Prostate gland (tissue), 2 donors: ENCODE measurements at regions not wholly inside any gene's neighbourhood (a gene's known extent, or its start where the extent isn't known, plus 50 kb on each side); places are given as distances from the start of the nearest gene placed in this dataset.

Experiments used
- DNase-seq: peaks from one replicate; pipeline ENCODE4 v3.0.0-alpha.2; 2019; ENCODE audit warnings: low spot score
- H3K27ac ChIP-seq, 2 donors: fragments of 200-600 bp; sonication (generic); 2 replicates each; pipeline ENCODE4 v1.5.1; 2017 to 2019
- H3K27me3 ChIP-seq: fragments of 200-600 bp; sonication (generic); replicated peaks from 2 replicates; pipeline ENCODE4 v1.5.1; 2019; ENCODE audit not compliant: insufficient read depth
- H3K36me3 ChIP-seq, 2 donors: fragments of 200-600 bp; sonication (generic); 1 replicate in 1 of 2; 2 replicates in 1 of 2; pipeline versions ENCODE4 v1.5.1 to v1.8.1; 2017 to 2019
- H3K4me1 ChIP-seq: fragments of 200-600 bp; sonication (generic); replicated peaks from 2 replicates; pipeline ENCODE4 v1.5.1; 2019
- H3K4me3 ChIP-seq, 2 donors: fragments of 200-600 bp; sonication (generic); 2 replicates each; pipeline ENCODE4 v1.5.1; 2017 to 2019
- H3K9me3 ChIP-seq: fragments of 200-600 bp; sonication (generic); 2 replicates; pipeline ENCODE4 v1.5.1; 2017
- CTCF ChIP-seq, 4 experiments: fragments of 200-600 bp in 2 of 4; fragments of 450-650 bp in 2 of 4; sonication (generic) in 2 of 4; IDR thresholded peaks; 1 replicate in 3 of 4; 2 replicates in 1 of 4; pipeline ENCODE4 v1.5.1; 2016 to 2019; ENCODE audit warnings: antibody characterized with exemption in 4 of 4, mild to moderate bottlenecking in 2 of 4, moderate library complexity in 2 of 4
- POLR2A ChIP-seq: fragments of 450-650 bp; IDR thresholded peaks from one replicate; pipeline ENCODE4 v1.6.1; 2016; ENCODE audit warnings: antibody characterized with exemption, mild to moderate bottlenecking
- POLR2AphosphoS5 ChIP-seq: sonication (generic); formaldehyde crosslinking; IDR thresholded peaks from one replicate; pipeline ENCODE4 v1.6.1; 2017; ENCODE audit warnings: antibody characterized with exemption
- WGBS: methylation state at CpG from one replicate; pipeline ENCODE4 v1.1.5; 2018; 5-methylcytosine and 5-hydroxymethylcytosine counted together
- intact Hi-C: fragments of 100-400 bp; cut with DNase I; formaldehyde crosslinking; loops from one replicate; pipeline ENCODE4 v1.14.2; 2022

DNA sequence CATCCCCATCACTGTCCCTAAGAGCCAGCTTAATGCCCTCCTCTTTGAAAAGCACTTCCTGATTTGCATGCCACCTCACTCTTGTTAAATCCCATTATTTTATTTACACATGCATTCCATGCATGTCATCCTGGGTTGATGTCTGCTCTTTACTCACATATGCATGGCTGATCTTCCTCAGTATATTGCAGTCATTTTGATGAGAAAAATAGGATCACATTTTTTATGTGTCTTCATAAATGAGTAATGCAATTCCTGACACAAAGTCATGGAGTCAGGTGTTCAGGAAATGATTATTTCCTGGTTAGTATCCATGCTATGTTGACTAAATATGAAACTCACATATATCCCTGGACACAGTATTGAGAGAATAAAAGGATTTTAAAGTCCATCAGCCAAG lies 204.7 kb downstream of the SLIT2 start:
- no peaks in the 10 kb centered on the region for H3K27me3 ChIP-seq
- no peak overlapping the region for H3K4me3 ChIP-seq
- no peaks in the 10 kb centered on the region for H3K9me3 ChIP-seq
- no peak for TF ChIP-seq CTCF (IDR thresholded peaks at IDR 0.05)
- no peak for TF ChIP-seq POLR2AphosphoS5
- TF ChIP-seq POLR2A, result no peak
- no peaks in the 10 kb centered on the region for H3K36me3 ChIP-seq
- no peaks in the 10 kb centered on the region for H3K4me1 ChIP-seq
- intact Hi-C loops, result no loop called here
- no peak for DNase-seq
- no peak overlapping the region for H3K27ac ChIP-seq

- intact Hi-C loops, result no loop called here
- no peaks in the 10 kb centered on the region for H3K27me3 ChIP-seq
- DNase-seq, result no peak
- 72% methylated on average over 4 of the region's 4 CpGs for WGBS
- no peaks in the 10 kb centered on the region for H3K36me3 ChIP-seq
- no peak overlapping the region for H3K4me3 ChIP-seq
- TF ChIP-seq POLR2AphosphoS5, result no peak
- TF ChIP-seq POLR2A, result no peak
- TF ChIP-seq CTCF (IDR thresholded peaks at IDR 0.05), result no peak
- no peaks in the 10 kb centered on the region for H3K9me3 ChIP-seq
- H3K27ac ChIP-seq, result no peak overlapping the region
- no peaks in the 10 kb centered on the region for H3K4me1 ChIP-seq
These were observed 210.9 kb downstream of the SLIT2 start for GRCh38 chr4:20462426-20463175.

DNA sequence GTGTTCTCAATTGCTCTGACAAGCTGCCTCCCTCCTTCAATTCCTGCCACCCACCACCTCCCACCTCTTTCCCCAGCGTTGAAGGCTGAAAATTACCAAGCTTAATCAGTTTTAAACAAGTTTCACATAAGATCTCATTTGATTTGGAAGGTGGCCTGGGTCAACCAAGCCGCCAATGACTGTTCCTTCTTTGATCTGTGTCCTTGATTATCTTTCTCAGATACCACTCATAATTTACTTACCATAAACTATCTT lies 211.4 kb downstream of the SLIT2 start:
- no peak for DNase-seq
- 88% methylated on average over 2 of the region's 2 CpGs for WGBS
- intact Hi-C loops, result no loop called here

GRCh38 chr4:20464381-20464780 lies 212.7 kb downstream of the SLIT2 start:
- TF ChIP-seq POLR2AphosphoS5 (no peak), POLR2A (no peak), CTCF (IDR thresholded peaks at IDR 0.05) (no peak)
- H3K27me3 ChIP-seq, result no peaks in the 10 kb centered on the region

More for the DNA sequence above, 211.4 kb downstream of the SLIT2 start:
- TF ChIP-seq POLR2A, result no peak
- TF ChIP-seq POLR2AphosphoS5, result no peak
- no peak for TF ChIP-seq CTCF (IDR thresholded peaks at IDR 0.05)
- no peaks in the 10 kb centered on the region for H3K27me3 ChIP-seq
- no peaks in the 10 kb centered on the region for H3K4me1 ChIP-seq
- H3K36me3 ChIP-seq, result no peaks in the 10 kb centered on the region
- H3K4me3 ChIP-seq, result no peak overlapping the region
- H3K9me3 ChIP-seq, result no peaks in the 10 kb centered on the region
- no peak overlapping the region for H3K27ac ChIP-seq

GRCh38 chr4:20474119-20474518 lies 222.4 kb downstream of the SLIT2 start:
- TF ChIP-seq POLR2A (no peak), POLR2AphosphoS5 (no peak), CTCF (IDR thresholded peaks at IDR 0.05) (no peak)

More at GRCh38 chr4:20464381-20464780, 212.7 kb downstream of the SLIT2 start:
- intact Hi-C loops, result no loop called here
- no peaks in the 10 kb centered on the region for H3K36me3 ChIP-seq
- 86% methylated on average over 5 of the region's 5 CpGs for WGBS
- no peaks in the 10 kb centered on the region for H3K9me3 ChIP-seq
- no peak for DNase-seq
- H3K4me3 ChIP-seq, result no peak overlapping the region
- no peaks in the 10 kb centered on the region for H3K4me1 ChIP-seq
- H3K27ac ChIP-seq, result no peak overlapping the region

More at GRCh38 chr4:20474119-20474518, 222.4 kb downstream of the SLIT2 start:
- Histone ChIP-seq H3K4me1 (no peaks in the 10 kb centered on the region), H3K9me3 (no peaks in the 10 kb centered on the region), H3K36me3 (no peaks in the 10 kb centered on the region), H3K27me3 (no peaks in the 10 kb centered on the region), H3K27ac (no peak overlapping the region), H3K4me3 (no peak overlapping the region)
- DNase-seq, result no peak
- intact Hi-C loops, result no loop called here
